ENCODE measurements at regions not wholly inside any gene's neighbourhood (a gene's known extent, or its start where the extent isn't known, plus 50 kb on each side); places are given as distances from the start of the nearest gene placed in this dataset.
"Not testable (repeated sequence)": the region's sequence is repeated elsewhere in the genome, so short reads cannot be mapped to it uniquely, and the experiment has no call there.

DNA sequence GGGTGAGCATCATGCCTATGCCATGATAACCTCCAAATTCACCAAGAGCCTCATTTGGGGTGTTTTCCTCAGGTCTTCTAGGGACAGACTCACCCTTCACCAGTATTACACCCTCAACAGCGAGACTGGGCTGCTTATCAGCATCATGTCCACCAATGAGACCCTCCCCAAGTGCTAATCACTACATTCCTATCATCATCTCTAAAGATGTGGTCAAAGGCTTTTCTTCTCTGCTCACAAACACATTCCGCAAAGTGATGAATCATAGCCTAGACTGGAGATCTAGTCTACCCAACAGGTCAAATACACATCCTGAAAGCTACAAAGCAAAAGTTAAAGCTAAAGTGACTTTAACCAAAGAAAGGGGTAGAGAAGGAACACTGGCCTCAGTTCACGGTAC is 75.3 kb upstream of the C7orf33 start:
- DNase-seq, result no peak

DNA sequence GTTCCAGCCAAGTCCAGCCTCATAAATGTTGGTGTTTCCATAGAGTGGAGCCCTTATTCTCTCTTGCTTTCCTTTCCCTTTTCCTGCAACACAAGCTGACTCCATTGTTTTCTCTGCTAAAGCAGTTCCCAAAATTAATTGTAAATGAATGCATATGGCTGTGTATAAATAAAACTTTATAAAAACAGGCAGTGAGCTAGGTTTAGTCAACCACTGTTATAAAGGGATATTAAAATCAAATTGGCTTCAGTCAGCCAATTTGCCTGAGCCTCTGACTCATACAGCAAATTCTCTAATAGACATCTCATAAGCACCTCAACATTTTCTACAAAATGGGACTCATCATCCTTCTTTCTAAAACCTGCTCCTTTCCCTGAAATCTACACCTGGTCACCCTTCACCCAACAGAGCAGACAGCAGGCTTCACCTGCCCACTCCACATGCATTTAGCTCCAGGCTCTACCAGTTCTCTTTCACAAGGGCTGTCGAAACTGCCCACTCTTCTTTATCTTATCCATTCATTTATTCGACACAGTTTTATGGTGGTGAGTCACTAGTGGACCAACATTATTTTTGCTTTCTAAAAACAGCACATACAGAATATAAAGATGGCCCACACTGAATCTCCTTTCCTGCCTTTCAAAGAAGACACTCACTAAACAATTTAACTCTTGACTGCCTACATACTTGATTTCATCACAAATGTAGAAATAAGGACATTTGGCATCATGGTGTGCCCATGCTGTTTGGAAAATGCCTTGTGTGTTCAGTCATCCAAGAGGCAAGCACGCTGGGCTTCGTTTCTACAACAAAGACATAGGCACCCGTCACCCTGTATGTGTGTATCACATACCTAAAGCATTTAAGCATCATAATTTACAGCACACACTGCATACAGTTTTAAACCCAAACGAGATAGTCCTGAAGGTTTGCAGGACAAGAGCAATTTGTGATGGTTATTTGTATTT is 74.6 kb upstream of the C7orf33 start:
- no peak for DNase-seq

DNA sequence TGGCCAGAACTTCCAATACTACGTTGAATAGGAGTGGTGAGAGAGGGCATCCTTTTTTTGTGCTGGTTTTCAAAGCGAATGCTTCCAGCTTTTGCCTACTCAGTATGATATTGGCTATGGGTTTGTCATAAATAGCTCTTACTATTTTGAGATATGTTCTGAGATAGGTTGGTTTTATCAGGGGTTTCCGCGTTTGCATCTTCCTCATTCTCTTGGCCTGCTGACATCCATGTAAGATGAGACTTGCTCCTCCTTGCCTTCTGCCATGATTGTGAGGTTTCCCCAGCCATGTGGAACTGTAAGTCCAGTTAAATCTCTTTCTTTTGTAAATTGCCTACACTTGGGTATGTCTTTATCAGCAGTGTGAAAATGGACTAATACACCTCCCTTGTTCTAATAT is 71.2 kb upstream of the C7orf33 start:
- not testable (repeated sequence) for DNase-seq

GRCh38 chr7:148521271-148521670 is 69.3 kb upstream of the C7orf33 start:
- DNase-seq, result no peak

GRCh38 chr7:148523550-148523949 is 67.0 kb upstream of the C7orf33 start:
- DNase-seq, result no peak

DNA sequence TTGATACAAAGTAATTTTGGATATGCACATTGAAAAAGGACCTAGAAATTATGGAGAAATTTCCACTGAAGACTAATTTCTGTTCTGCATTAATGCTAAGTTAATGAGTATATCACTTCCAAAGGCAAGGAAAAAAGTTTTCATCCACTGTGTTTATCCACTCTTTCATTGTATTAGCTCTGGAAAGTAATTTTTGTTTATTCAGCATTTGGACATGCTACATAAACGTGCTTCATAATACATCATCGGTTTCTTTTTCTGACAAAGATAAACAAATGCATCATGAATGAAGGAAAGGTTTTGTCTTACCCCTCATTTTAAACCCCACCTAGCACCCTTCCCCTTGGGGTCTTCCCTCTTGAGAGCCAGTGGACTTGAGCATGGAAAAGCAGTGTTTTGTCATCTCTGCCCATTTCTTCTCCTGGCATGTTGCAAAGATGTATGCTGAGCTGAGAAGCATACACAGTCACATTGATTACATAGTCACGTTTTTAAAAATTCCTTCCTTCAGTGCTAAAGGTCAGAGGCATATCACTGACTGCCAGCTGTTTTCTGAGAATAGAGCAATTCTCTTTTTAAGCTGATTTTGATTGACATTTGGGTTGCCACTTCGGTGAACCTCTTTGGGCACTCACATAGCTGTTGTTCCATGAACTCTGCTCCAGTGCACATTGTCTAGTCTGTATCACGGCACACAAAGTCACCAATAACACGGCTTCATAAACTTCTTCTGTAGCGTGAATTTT is 65.9 kb upstream of the C7orf33 start:
- no peak for DNase-seq

- peak; percentile 19 for DNase-seq
Measured at GRCh38 chr7:148527717-148528168, 62.8 kb upstream of the C7orf33 start.

DNA sequence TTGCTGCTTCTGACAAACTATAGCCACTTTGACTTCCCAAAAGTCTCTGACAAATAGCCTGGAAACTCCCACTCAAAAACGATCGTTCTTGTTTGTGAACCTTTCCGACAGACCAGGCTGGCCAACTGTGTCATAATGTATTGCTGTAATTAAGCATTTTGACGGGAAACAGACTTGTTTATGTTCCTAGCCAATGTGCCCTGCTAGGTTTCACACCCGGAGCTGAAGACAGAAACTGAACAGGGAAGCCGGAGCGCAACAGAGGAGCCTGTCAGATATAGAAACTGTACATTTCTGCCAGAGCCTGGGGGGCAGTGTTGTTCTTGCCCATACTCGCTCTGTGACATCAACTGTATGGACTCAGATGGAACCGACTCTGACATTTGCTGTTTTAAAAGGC is 55.3 kb upstream of the C7orf33 start:
- DNase-seq, result no peak

- DNase-seq, result no peak
Measured at GRCh38 chr7:148537435-148537834, 53.1 kb upstream of the C7orf33 start.

GRCh38 chr7:148540041-148540738 is 50.4 kb upstream of the C7orf33 start:
- DNase-seq, result no peak

Measured in NCI-H1105 treated with DMSO at 0.1 percent for 48 hours (cell line).